GM06990 (cell line): ENCODE measurements at regions not wholly inside any gene's neighbourhood (a gene's known extent, or its start where the extent isn't known, plus 50 kb on each side); places are given as distances from the start of the nearest gene placed in this dataset.

Source experiments
- DNase-seq: peaks from one replicate; pipeline ENCODE4 v3.0.0-alpha.2; 2011; ENCODE audit not compliant: insufficient read length; ENCODE audit errors: extremely low read depth
- H3K27me3 ChIP-seq: replicated peaks from 2 replicates; pipeline ENCODE4 v1.6.0; 2011; ENCODE audit warnings: low read length; ENCODE audit not compliant: control insufficient read depth, insufficient read depth
- H3K36me3 ChIP-seq: 2 replicates; pipeline ENCODE4 v1.5.1; 2011; ENCODE audit warnings: low read length; ENCODE audit not compliant: control insufficient read depth, insufficient read depth
- H3K4me3 ChIP-seq: replicated peaks from 2 replicates; pipeline ENCODE4 v1.5.1; 2011; ENCODE audit warnings: low read depth, mild to moderate bottlenecking, control low read depth, low read length
- TF ChIP-seq, protein P1 (sequence below): IDR thresholded peaks from 2 replicates; pipeline ENCODE4 v1.5.1; 2011; ENCODE audit warnings: low read length, control low read depth, mild to moderate bottlenecking, inconsistent platforms; ENCODE audit not compliant: insufficient read depth, poor library complexity, severe bottlenecking

DNA sequence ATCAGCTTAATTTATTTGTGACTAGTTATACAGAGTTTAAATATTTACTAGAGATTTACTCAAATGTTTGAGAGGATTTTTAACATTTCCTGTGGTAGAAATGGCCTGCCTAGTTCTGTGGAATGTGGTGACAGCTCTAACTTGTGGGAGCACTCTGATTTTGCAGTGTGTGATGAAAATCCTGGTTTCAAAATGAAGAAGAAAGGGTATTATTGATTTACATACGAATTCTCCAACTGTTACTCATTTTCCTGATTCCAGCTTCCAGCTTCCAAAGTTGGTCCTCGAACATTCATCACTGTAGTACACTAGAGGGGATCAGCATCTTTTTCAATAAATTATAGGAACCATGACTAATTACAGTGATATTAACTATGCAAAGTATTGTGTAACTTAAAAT, 462.7 kb upstream of the PKN2 start:
- TF ChIP-seq, protein P1, sequence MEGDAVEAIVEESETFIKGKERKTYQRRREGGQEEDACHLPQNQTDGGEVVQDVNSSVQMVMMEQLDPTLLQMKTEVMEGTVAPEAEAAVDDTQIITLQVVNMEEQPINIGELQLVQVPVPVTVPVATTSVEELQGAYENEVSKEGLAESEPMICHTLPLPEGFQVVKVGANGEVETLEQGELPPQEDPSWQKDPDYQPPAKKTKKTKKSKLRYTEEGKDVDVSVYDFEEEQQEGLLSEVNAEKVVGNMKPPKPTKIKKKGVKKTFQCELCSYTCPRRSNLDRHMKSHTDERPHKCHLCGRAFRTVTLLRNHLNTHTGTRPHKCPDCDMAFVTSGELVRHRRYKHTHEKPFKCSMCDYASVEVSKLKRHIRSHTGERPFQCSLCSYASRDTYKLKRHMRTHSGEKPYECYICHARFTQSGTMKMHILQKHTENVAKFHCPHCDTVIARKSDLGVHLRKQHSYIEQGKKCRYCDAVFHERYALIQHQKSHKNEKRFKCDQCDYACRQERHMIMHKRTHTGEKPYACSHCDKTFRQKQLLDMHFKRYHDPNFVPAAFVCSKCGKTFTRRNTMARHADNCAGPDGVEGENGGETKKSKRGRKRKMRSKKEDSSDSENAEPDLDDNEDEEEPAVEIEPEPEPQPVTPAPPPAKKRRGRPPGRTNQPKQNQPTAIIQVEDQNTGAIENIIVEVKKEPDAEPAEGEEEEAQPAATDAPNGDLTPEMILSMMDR = no peak
- Histone ChIP-seq H3K4me3 (no peak overlapping the region), H3K27me3 (no peaks in the 10 kb centered on the region; the same call in 1 of the 2 replicates), H3K36me3 (no peaks in the 10 kb centered on the region)
- DNase-seq = no peak

DNA sequence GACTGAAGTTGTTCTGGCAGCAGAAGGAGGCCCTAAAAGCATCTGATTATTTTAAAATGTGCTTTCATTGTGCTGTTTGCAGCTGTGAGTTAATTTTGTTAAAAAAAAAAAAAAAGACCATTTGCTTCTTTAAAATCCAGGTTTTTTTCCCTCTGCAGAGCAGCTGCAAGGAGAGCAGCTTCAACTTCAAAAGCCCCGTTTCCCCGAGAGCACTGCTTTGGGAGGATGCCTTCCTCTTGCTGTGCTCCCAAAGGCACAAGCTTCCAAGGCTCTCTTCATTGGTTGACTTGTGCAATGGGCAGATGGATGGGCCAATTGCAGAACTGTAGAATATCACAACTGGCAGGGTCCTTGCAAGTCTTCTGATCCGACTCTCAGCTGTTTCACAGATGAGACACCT, 459.2 kb upstream of the PKN2 start:
- no peak overlapping the region for H3K4me3 ChIP-seq
- no peaks in the 10 kb centered on the region; the same call in 1 of the 2 replicates for H3K27me3 ChIP-seq
- no peak for DNase-seq
- TF ChIP-seq, protein P1 = no peak
- H3K36me3 ChIP-seq = no peaks in the 10 kb centered on the region

DNA sequence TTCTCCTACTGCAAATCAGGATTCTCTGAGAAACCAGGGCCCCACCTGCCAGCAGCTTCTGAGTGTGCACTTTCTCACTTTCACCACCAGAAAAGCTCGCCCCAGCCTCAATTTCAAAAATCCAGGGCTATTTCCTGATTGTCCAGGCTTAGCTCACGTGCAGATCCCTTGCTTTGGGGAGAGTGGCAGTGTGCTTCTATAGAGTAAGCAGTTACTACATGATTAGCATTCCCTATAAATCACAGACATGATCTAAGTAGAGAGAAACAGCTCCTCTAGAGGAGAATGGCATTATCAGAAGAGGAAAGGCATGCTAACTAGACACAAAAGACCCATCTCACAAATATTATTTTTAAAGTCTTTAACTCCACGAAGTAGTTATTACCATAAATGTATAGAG, 456.0 kb upstream of the PKN2 start:
- Histone ChIP-seq H3K4me3 (no peak overlapping the region), H3K27me3 (no peaks in the 10 kb centered on the region; the same call in 1 of the 2 replicates), H3K36me3 (no peaks in the 10 kb centered on the region)
- TF ChIP-seq, protein P1 = no peak
- no peak for DNase-seq

DNA sequence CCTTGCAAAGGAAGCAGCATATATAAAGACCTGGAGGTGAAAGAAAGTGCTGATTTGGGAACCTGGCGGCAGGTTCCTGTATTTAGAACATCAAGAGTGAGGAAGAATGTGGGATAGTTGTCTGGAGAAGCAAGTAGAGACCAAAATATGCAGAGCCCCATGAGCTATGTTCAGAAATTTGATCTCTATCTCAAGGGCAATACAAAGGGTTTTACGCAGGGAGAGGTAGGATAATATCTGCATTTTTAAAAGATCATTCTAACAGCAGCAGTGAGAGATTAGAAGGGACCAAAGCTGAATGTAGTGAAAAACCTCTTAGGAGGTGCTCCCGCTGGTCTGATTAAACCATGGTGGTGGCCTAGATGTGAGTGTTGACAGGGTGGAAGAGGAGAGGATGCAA, 453.9 kb upstream of the PKN2 start:
- TF ChIP-seq, protein P1 = no peak
- no peak for DNase-seq
- H3K36me3 ChIP-seq = no peaks in the 10 kb centered on the region
- no peaks in the 10 kb centered on the region; the same call in 1 of the 2 replicates for H3K27me3 ChIP-seq
- H3K4me3 ChIP-seq = no peak overlapping the region

DNA sequence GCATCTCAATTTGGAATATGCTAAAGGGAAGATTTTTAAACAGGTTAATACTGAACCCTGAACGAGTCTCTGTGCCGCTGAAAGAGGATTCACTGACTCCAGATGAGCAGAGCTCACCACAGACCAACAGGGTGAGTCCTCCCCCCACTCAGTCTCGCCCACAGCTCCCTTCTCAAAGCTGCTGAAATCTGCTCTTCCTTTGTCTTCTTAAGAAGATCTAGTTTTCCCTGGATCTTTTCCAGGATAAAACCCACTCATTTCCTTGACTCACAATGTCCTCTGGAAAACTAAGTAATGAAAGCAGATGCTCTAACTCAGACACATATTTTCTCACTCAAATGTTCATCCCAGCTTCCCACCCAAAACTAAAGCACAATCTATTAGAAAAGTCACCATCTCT, 447.0 kb upstream of the PKN2 start:
- H3K27me3 ChIP-seq = no peaks in the 10 kb centered on the region; the same call in 1 of the 2 replicates
- no peak for DNase-seq
- no peaks in the 10 kb centered on the region for H3K36me3 ChIP-seq
- TF ChIP-seq, protein P1 = no peak
- H3K4me3 ChIP-seq = no peak overlapping the region

DNA sequence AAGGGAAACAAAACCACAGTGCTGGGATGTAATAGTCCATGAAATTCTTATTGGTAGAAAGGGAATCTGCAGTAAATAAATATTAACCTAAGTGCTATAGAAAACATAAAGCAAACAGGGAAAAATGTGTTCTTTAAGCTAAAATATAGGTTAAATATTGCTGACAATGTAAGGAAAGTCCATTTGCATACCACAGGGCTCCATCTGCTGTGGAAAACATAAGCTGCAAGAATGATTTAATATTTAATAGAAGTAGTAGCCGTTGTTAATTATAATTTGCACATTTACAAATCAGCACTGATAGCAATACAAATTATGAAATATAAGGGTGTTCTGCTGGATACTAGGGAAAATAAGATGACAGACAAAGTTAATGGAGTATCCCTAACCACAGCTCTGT, 444.9 kb upstream of the PKN2 start:
- H3K36me3 ChIP-seq = no peaks in the 10 kb centered on the region
- TF ChIP-seq, protein P1 = no peak
- no peak for DNase-seq
- H3K27me3 ChIP-seq = no peaks in the 10 kb centered on the region
- H3K4me3 ChIP-seq = no peak overlapping the region
